Mucosa of rectum (tissue), 2 donors: ENCODE measurements at regions not wholly inside any gene's neighbourhood (a gene's known extent, or its start where the extent isn't known, plus 50 kb on each side); places are given as distances from the start of the nearest gene placed in this dataset.
"Not testable (repeated sequence)": the region's sequence is repeated elsewhere in the genome, so short reads cannot be mapped to it uniquely, and the experiment has no call there.

Experiments used
- H3K27ac ChIP-seq, 2 donors: one replicate each; pipeline ENCODE4 v1.7.0; 2013; ENCODE audit warnings: inconsistent platforms in 2 of 2, low read depth in 2 of 2, low read length in 2 of 2
- H3K27me3 ChIP-seq, 2 donors: one replicate each; pipeline ENCODE4 v1.7.0; 2013; ENCODE audit warnings: low read length in 2 of 2; ENCODE audit not compliant: control insufficient read depth in 2 of 2, insufficient read depth in 2 of 2
- H3K36me3 ChIP-seq, 2 donors: one replicate each; pipeline ENCODE4 v1.7.0; 2013; ENCODE audit warnings: low read length in 2 of 2; ENCODE audit not compliant: control insufficient read depth in 2 of 2, insufficient read depth in 2 of 2
- H3K4me1 ChIP-seq, 2 donors: one replicate each; pipeline ENCODE4 v1.7.0; 2013; ENCODE audit warnings: low read length in 2 of 2, mild to moderate bottlenecking in 1 of 2; ENCODE audit not compliant: control insufficient read depth in 2 of 2, insufficient read depth in 2 of 2
- H3K4me3 ChIP-seq, 2 donors: one replicate each; pipeline ENCODE4 v1.7.0; 2013; ENCODE audit warnings: low read length in 2 of 2
- H3K9ac ChIP-seq, 2 donors: one replicate each; pipeline ENCODE4 v1.7.0; 2013; ENCODE audit warnings: low read length in 2 of 2, low read depth in 1 of 2, mild to moderate bottlenecking in 1 of 2
- H3K9me3 ChIP-seq, 2 donors: one replicate each; pipeline ENCODE4 v1.7.0; 2013; ENCODE audit warnings: low read length in 2 of 2; ENCODE audit not compliant: control insufficient read depth in 2 of 2
- donor health status: healthy.
- donor health status: Normal muscosa, but diverticular disease.

- Histone ChIP-seq H3K27me3 (no peaks in the 10 kb centered on the region), H3K4me3 (no peak overlapping the region), H3K36me3 (no peaks in the 10 kb centered on the region), H3K9me3 (no peaks in the 10 kb centered on the region), H3K4me1 (no peaks in the 10 kb centered on the region), H3K27ac (no peak overlapping the region), H3K9ac (no peak overlapping the region)
These were observed 186.1 kb upstream of the SALL3 start for GRCh38 chr18:78793313-78794070.

DNA sequence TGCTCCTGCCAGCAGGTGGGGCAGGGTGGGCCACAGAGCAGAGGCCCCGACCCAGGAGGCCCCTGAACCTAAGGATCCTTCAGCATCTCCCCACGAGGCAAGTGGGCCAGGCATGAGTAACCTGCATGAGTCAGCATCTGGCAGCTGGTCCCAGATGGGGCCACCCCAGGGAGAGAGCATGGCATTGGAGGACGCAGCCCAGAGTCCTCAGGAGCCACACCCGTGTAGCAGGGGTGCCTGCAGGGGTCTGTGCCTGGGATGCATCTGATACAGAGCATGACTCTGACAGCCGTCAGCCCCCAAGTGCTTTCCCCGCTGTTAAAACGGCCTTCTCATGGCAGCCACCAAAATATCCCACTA lies 185.6 kb upstream of the SALL3 start:
- Histone ChIP-seq H3K27ac (no peak overlapping the region), H3K4me1 (no peaks in the 10 kb centered on the region), H3K4me3 (no peak overlapping the region), H3K27me3 (no peaks in the 10 kb centered on the region), H3K36me3 (no peaks in the 10 kb centered on the region), H3K9me3 (no peaks in the 10 kb centered on the region), H3K9ac (no peak overlapping the region)

GRCh38 chr18:78796693-78797455 lies 182.7 kb upstream of the SALL3 start:
- Histone ChIP-seq H3K36me3 (no peaks in the 10 kb centered on the region), H3K27ac (no peak overlapping the region), H3K9me3 (no peaks in the 10 kb centered on the region), H3K9ac (no peak overlapping the region), H3K27me3 (no peaks in the 10 kb centered on the region), H3K4me1 (no peaks in the 10 kb centered on the region), H3K4me3 (no peak overlapping the region)

DNA sequence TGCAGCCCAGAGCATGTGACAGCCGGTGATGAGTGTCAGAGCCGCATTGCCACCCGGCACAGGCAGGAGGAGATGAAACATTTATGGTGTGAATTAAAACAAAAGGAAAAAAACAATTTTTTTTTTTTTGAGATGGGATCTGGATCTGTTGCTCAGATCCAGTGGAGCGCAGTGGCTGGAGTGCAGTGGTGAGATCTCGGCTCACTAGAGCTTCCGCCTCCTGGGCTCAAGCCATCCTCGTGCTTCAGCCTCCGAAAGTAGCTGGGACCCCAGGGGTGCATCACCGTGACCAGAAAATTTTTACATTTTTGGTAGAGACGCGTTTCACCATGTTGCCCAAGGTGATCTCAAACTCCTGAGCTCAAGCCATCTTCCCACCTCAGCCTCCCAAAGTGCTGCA lies 182.1 kb upstream of the SALL3 start:
- H3K27ac ChIP-seq = no peak overlapping the region
- H3K36me3 ChIP-seq = no peaks in the 10 kb centered on the region
- no peak overlapping the region for H3K9ac ChIP-seq
- H3K9me3 ChIP-seq = no peaks in the 10 kb centered on the region
- H3K4me1 ChIP-seq = no peaks in the 10 kb centered on the region
- H3K4me3 ChIP-seq = no peak overlapping the region
- no peaks in the 10 kb centered on the region for H3K27me3 ChIP-seq

DNA sequence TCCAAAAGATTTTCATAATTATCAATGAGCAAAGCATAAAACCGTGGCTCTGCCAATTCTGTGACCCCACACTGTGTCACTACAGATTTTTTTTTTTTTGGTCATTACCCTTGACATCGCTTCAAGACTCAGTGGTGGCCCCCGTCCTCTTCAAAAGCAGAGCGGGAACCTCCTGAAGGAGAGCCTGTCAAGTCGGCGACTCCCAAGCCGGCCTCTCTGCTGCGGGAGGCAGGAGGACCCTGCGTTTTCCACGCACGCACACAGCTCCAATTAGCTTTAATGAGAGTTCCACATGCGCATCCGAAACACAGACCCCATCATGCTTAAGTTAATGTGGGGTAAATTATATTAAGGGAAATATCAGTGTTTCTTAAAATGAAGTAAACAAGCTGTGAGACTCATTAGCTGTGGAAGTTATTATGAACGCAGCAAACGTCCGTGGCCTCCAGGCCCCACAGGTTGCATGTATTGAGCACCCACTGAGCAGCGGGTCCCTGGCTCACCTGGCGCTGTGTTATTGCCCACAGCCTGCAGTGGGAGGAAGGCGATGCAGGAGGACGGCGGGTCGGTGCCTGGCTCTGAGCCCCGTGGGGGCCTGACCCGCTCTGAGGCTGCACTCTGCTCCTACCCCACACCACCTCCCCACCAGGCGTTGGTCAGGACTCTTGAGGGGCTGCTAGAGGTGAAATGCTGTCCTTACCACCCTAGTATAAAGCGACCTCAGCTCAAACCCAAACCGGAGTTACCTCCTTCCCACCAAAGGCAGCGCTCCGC lies 181.0 kb upstream of the SALL3 start:
- Histone ChIP-seq H3K9me3 (no peaks in the 10 kb centered on the region), H3K4me3 (no peak overlapping the region), H3K4me1 (no peaks in the 10 kb centered on the region), H3K9ac (no peak overlapping the region), H3K36me3 (no peaks in the 10 kb centered on the region), H3K27ac (no peak overlapping the region), H3K27me3 (no peaks in the 10 kb centered on the region)

- no peaks in the 10 kb centered on the region for H3K36me3 ChIP-seq
- H3K9ac ChIP-seq = no peak overlapping the region
- no peaks in the 10 kb centered on the region for H3K9me3 ChIP-seq
- H3K4me3 ChIP-seq = no peak overlapping the region
- H3K27ac ChIP-seq = no peak overlapping the region
- no peaks in the 10 kb centered on the region for H3K4me1 ChIP-seq
- no peaks in the 10 kb centered on the region for H3K27me3 ChIP-seq
These were observed 180.1 kb upstream of the SALL3 start for GRCh38 chr18:78799382-78800089.

- not testable (repeated sequence) for H3K4me3 ChIP-seq, H3K27me3 ChIP-seq, H3K9ac ChIP-seq, H3K36me3 ChIP-seq, H3K4me1 ChIP-seq, H3K9me3 ChIP-seq, H3K27ac ChIP-seq
These were observed 179.3 kb upstream of the SALL3 start for GRCh38 chr18:78800102-78800851.

DNA sequence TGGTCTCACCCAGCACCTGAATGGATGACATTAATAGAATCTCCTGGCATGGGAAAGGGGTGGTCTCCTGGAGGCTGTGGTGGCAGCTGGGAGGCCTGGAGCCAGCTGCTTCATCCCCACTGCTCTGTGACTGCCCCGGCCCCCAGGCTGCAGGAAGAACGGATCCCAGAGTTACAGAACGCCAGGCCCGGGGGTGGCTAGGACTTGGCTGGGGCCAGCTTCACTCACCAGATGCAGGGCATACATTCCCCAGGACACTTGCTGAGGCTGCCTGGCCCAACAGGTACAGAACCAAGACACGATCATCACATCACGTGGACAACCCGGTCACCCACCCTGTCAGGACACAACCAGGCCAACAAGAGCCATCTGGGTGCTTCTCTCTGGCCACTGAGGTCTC lies 178.6 kb upstream of the SALL3 start:
- no peaks in the 10 kb centered on the region for H3K9me3 ChIP-seq
- H3K27ac ChIP-seq = no peak overlapping the region
- no peaks in the 10 kb centered on the region for H3K4me1 ChIP-seq
- H3K36me3 ChIP-seq = no peaks in the 10 kb centered on the region
- H3K4me3 ChIP-seq = no peak overlapping the region
- H3K27me3 ChIP-seq = no peaks in the 10 kb centered on the region
- no peak overlapping the region for H3K9ac ChIP-seq

- Histone ChIP-seq H3K4me3 (no peak overlapping the region), H3K27me3 (no peaks in the 10 kb centered on the region), H3K9ac (no peak overlapping the region), H3K9me3 (peaks cover 0 to 3% of the 10 kb centered on the region in 2 donors), H3K36me3 (no peaks in the 10 kb centered on the region), H3K27ac (no peak overlapping the region), H3K4me1 (no peaks in the 10 kb centered on the region)
These were observed 176.5 kb upstream of the SALL3 start for GRCh38 chr18:78803104-78803503.
